WERI-Rb-1 (cell line): ENCODE measurements at regions not wholly inside any gene's neighbourhood (a gene's known extent, or its start where the extent isn't known, plus 50 kb on each side); places are given as distances from the start of the nearest gene placed in this dataset.

ENCODE experiments used
- DNase-seq: peaks from one replicate; pipeline ENCODE4 v3.0.0-alpha.2; 2020
- H3K27ac ChIP-seq: fragments of 250-450 bp; sonication (Bioruptor Pico); 2 replicates; pipeline ENCODE4 v1.5.1; 2020; ENCODE audit warnings: mild to moderate bottlenecking, moderate library complexity
- H3K27me3 ChIP-seq: fragments of 250-450 bp; sonication (Bioruptor Pico); 2 replicates; pipeline ENCODE4 v1.5.1; 2021; ENCODE audit warnings: mild to moderate bottlenecking, low read depth, moderate library complexity; ENCODE audit not compliant: insufficient read depth, severe bottlenecking
- H3K36me3 ChIP-seq: fragments of 250-450 bp; sonication (Bioruptor Pico); 2 replicates; pipeline ENCODE4 v1.5.1; 2020; ENCODE audit warnings: mild to moderate bottlenecking, moderate library complexity
- H3K4me3 ChIP-seq: 2 replicates; pipeline ENCODE4 v1.5.1; 2011; ENCODE audit warnings: low read depth, mild to moderate bottlenecking, control low read depth, low read length
- H3K9me3 ChIP-seq: fragments of 250-450 bp; sonication (Bioruptor Pico); 2 replicates; pipeline ENCODE4 v1.5.1; 2021; ENCODE audit warnings: mild to moderate bottlenecking, moderate library complexity; ENCODE audit not compliant: severe bottlenecking
- CTCF ChIP-seq: IDR thresholded peaks from 2 replicates; pipeline ENCODE4 v1.5.1; 2011; ENCODE audit warnings: low read depth, mild to moderate bottlenecking, control low read depth, inconsistent platforms, low read length

- H3K27me3 ChIP-seq, result no peaks in the 10 kb centered on the region
- DNase-seq, result no peak
- no peaks in the 10 kb centered on the region for H3K36me3 ChIP-seq
- no peak overlapping the region for H3K27ac ChIP-seq
- TF ChIP-seq CTCF, result no peak
- H3K9me3 ChIP-seq, result no peaks in the 10 kb centered on the region
- H3K4me3 ChIP-seq, result no peak overlapping the region
Observed at GRCh38 chr4:154961263-154961662, 180.2 kb downstream of the RBM46 start.

GRCh38 chr4:154973244-154974035, 192.4 kb downstream of the RBM46 start:
- Histone ChIP-seq H3K9me3 (no peaks in the 10 kb centered on the region), H3K36me3 (no peaks in the 10 kb centered on the region), H3K27ac (peak overlapping the region; percentile 49), H3K27me3 (no peaks in the 10 kb centered on the region), H3K4me3 (no peak overlapping the region)
- TF ChIP-seq CTCF, result no peak
- no peak for DNase-seq

DNA sequence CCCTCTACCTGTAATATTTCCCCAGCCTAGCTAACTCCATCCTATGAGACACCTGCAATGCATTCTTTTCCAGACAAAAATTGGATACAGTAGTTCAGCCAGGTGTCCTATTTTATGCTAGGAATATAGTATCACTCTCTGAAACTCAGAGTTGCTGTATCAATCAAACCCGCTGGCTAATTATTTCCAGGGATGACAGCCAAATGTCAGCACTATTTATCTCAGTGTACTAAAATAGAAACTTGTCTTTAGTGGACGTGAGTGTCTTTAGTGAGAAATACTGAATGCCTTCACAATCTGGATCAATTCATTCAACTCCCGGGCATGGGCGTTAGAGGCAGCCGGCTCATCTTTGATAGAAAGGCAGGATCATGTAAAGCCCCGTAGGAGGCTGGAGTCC, 196.2 kb downstream of the RBM46 start:
- Histone ChIP-seq H3K9me3 (no peaks in the 10 kb centered on the region), H3K36me3 (no peaks in the 10 kb centered on the region), H3K4me3 (no peak overlapping the region), H3K27ac (no peak overlapping the region), H3K27me3 (no peaks in the 10 kb centered on the region)
- DNase-seq, result no peak
- no peak for TF ChIP-seq CTCF

GRCh38 chr4:154982187-154983047, 201.3 kb downstream of the RBM46 start:
- Histone ChIP-seq H3K9me3 (no peaks in the 10 kb centered on the region), H3K4me3 (no peak overlapping the region), H3K27me3 (no peaks in the 10 kb centered on the region), H3K27ac (no peak overlapping the region), H3K36me3 (no peaks in the 10 kb centered on the region)
- TF ChIP-seq CTCF, result peak; percentile 87
- DNase-seq, result peak; percentile 81

GRCh38 chr4:154983714-154984113, 202.6 kb downstream of the RBM46 start:
- DNase-seq, result no peak
- TF ChIP-seq CTCF, result no peak
- Histone ChIP-seq H3K36me3 (no peaks in the 10 kb centered on the region), H3K4me3 (no peak overlapping the region), H3K27me3 (no peaks in the 10 kb centered on the region), H3K9me3 (no peaks in the 10 kb centered on the region), H3K27ac (no peak overlapping the region)
